GM11168 (cell line): ENCODE measurements at regions not wholly inside any gene's neighbourhood (a gene's known extent, or its start where the extent isn't known, plus 50 kb on each side); places are given as distances from the start of the nearest gene placed in this dataset.
"Not testable (repeated sequence)": the region's sequence is repeated elsewhere in the genome, so short reads cannot be mapped to it uniquely, and the experiment has no call there.

Source experiments
- in situ Hi-C: fragments of 300-500 bp; cut with MboI; formaldehyde crosslinking; loops from one replicate; pipeline ENCODE4 v1.12.0; 2022; ENCODE audit warnings: low sequenced_read_pairs; ENCODE audit not compliant: unreplicated experiment

- in situ Hi-C loops, result no loop called here
Observed at GRCh38 chr3:4208556-4208955, 94.6 kb upstream of the SETMAR start.

GRCh38 chr3:4211610-4212009 lies 91.6 kb upstream of the SETMAR start:
- in situ Hi-C loops, result no loop called here

- in situ Hi-C loops, result not testable (repeated sequence)
Observed at GRCh38 chr3:4213420-4213819, 89.7 kb upstream of the SETMAR start.

- in situ Hi-C loops, result not testable (repeated sequence)
Observed at GRCh38 chr3:4216974-4217373, 86.2 kb upstream of the SETMAR start.

GRCh38 chr3:4218456-4219226 lies 84.5 kb upstream of the SETMAR start:
- in situ Hi-C loops, result no loop called here

GRCh38 chr3:4219227-4219568 lies 84.0 kb upstream of the SETMAR start:
- in situ Hi-C loops, result no loop called here

- in situ Hi-C loops, result no loop called here
Observed at GRCh38 chr3:4220065-4220464, 83.1 kb upstream of the SETMAR start.

- in situ Hi-C loops, result no loop called here
Observed at GRCh38 chr3:4222574-4223175, 80.5 kb upstream of the SETMAR start.

- in situ Hi-C loops, result no loop called here
Observed at GRCh38 chr3:4223777-4224176, 79.4 kb upstream of the SETMAR start.

GRCh38 chr3:4224331-4224730 lies 78.8 kb upstream of the SETMAR start:
- in situ Hi-C loops, result no loop called here

- in situ Hi-C loops, result no loop called here
Observed at GRCh38 chr3:4225005-4225471, 78.1 kb upstream of the SETMAR start.

GRCh38 chr3:4228295-4228694 lies 74.9 kb upstream of the SETMAR start:
- in situ Hi-C loops, result no loop called here

- in situ Hi-C loops, result no loop called here
Observed at GRCh38 chr3:4231041-4231440, 72.1 kb upstream of the SETMAR start.

GRCh38 chr3:4232798-4233197 lies 70.4 kb upstream of the SETMAR start:
- in situ Hi-C loops, result no loop called here

- in situ Hi-C loops, result no loop called here
Observed at GRCh38 chr3:4233488-4233887, 69.7 kb upstream of the SETMAR start.

GRCh38 chr3:4234889-4235288 lies 68.3 kb upstream of the SETMAR start:
- in situ Hi-C loops, result no loop called here

GRCh38 chr3:4235690-4236089 lies 67.5 kb upstream of the SETMAR start:
- in situ Hi-C loops, result no loop called here

GRCh38 chr3:4241595-4242170 lies 61.5 kb upstream of the SETMAR start:
- in situ Hi-C loops, result no loop called here

GRCh38 chr3:4245671-4246070 lies 57.5 kb upstream of the SETMAR start:
- in situ Hi-C loops, result no loop called here

- in situ Hi-C loops, result no loop called here
Observed at GRCh38 chr3:4247391-4247790, 55.8 kb upstream of the SETMAR start.

- in situ Hi-C loops, result no loop called here
Observed at GRCh38 chr3:4250064-4250463, 53.1 kb upstream of the SETMAR start.

- in situ Hi-C loops, result no loop called here
Observed at GRCh38 chr3:4251412-4251811, 51.8 kb upstream of the SETMAR start.
